Esophagus muscularis mucosa (tissue), 3 donors: ENCODE measurements at regions not wholly inside any gene's neighbourhood (a gene's known extent, or its start where the extent isn't known, plus 50 kb on each side); places are given as distances from the start of the nearest gene placed in this dataset.

Source experiments
- CTCF ChIP-seq, 3 experiments: fragments of 200-600 bp in 2 of 3; fragments of 450-650 bp in 1 of 3; sonication (generic) in 2 of 3; IDR thresholded peaks; one replicate each; pipeline ENCODE4 v1.5.1; 2017 to 2019; ENCODE audit warnings: antibody characterized with exemption in 3 of 3, mild to moderate bottlenecking in 2 of 3, moderate library complexity in 1 of 3
- POLR2A ChIP-seq: fragments of 450-650 bp; IDR thresholded peaks from one replicate; pipeline ENCODE4 v1.6.1; 2017; ENCODE audit warnings: antibody characterized with exemption, moderate library complexity, mild to moderate bottlenecking, low read depth
- POLR2AphosphoS5 ChIP-seq, 2 donors: sonication (generic); formaldehyde crosslinking; IDR thresholded peaks; one replicate each; pipeline ENCODE4 v1.6.1; 2017; ENCODE audit warnings: antibody characterized with exemption in 2 of 2

GRCh38 chr4:36775544-36775943, 469.0 kb upstream of the NWD2 start:
- no peak for TF ChIP-seq CTCF (IDR thresholded peaks at IDR 0.05)
- TF ChIP-seq POLR2AphosphoS5 (IDR thresholded peaks at IDR 0.05): no peak
- TF ChIP-seq POLR2A: no peak
